SK-N-SH treated with all-trans-retinoic acid at 6 μM for 48 hours (cell line): ENCODE measurements at regions not wholly inside any gene's neighbourhood (a gene's known extent, or its start where the extent isn't known, plus 50 kb on each side); places are given as distances from the start of the nearest gene placed in this dataset.
"Not testable (repeated sequence)": the region's sequence is repeated elsewhere in the genome, so short reads cannot be mapped to it uniquely, and the experiment has no call there.

ENCODE experiments used
- ESRRG ChIP-seq: fragments of 250-450 bp; sonication (Bioruptor Pico); IDR thresholded peaks from 2 replicates; pipeline ENCODE4 v1.6.1; 2021; ENCODE audit warnings: mild to moderate bottlenecking
- OSR1 ChIP-seq: fragments of 250-450 bp; sonication (Bioruptor Pico); IDR thresholded peaks from 2 replicates; pipeline ENCODE4 v1.8.0; 2022; ENCODE audit warnings: moderate library complexity, mild to moderate bottlenecking, inconsistent platforms
- SNAI2 ChIP-seq: fragments of 250-450 bp; sonication (Bioruptor Pico); IDR thresholded peaks from 2 replicates; pipeline ENCODE4 v1.5.0; 2020; ENCODE audit warnings: mild to moderate bottlenecking, moderate library complexity
- ZFP3 ChIP-seq: fragments of 250-450 bp; sonication (Bioruptor Pico); IDR thresholded peaks from 2 replicates; pipeline ENCODE4 v1.5.0; 2020; ENCODE audit warnings: mild to moderate bottlenecking, moderate library complexity
- ZFP30 ChIP-seq: fragments of 450-650 bp; formaldehyde crosslinking; IDR thresholded peaks from 2 replicates; pipeline ENCODE4 v1.5.0; 2022; ENCODE audit warnings: mild to moderate bottlenecking, moderate library complexity
- ZNF565 ChIP-seq: fragments of 450-650 bp; formaldehyde crosslinking; conservative IDR thresholded peaks from 2 replicates; pipeline ENCODE4 v1.5.0; 2020; ENCODE audit warnings: low read depth, mild to moderate bottlenecking, moderate library complexity
- ZNF70 ChIP-seq: fragments of 450-650 bp; formaldehyde crosslinking; IDR thresholded peaks from 2 replicates; pipeline ENCODE4 v1.5.0; 2020; ENCODE audit warnings: mild to moderate bottlenecking, moderate library complexity
- TF ChIP-seq, protein P1 (sequence below): fragments of 250-450 bp; sonication (Bioruptor Pico); IDR thresholded peaks from 2 replicates; pipeline ENCODE4 v1.8.0; 2021; ENCODE audit warnings: low read depth, mild to moderate bottlenecking, moderate library complexity, borderline replicate concordance
- TF ChIP-seq, protein P2 (sequence below): fragments of 250-450 bp; sonication (Bioruptor Pico); IDR thresholded peaks from 2 replicates; pipeline ENCODE4 v1.5.0; 2020; ENCODE audit warnings: mild to moderate bottlenecking, moderate library complexity
- TF ChIP-seq, protein P3 (sequence below): fragments of 250-450 bp; sonication (Bioruptor Pico); IDR thresholded peaks from 2 replicates; pipeline ENCODE4 v1.5.1; 2020; ENCODE audit warnings: low read depth, mild to moderate bottlenecking, moderate library complexity
- TF ChIP-seq, protein P4 (sequence below): fragments of 250-450 bp; sonication (Bioruptor Pico); IDR thresholded peaks from 2 replicates; pipeline ENCODE4 v1.8.0; 2020; ENCODE audit warnings: mild to moderate bottlenecking, moderate library complexity, borderline replicate concordance

DNA sequence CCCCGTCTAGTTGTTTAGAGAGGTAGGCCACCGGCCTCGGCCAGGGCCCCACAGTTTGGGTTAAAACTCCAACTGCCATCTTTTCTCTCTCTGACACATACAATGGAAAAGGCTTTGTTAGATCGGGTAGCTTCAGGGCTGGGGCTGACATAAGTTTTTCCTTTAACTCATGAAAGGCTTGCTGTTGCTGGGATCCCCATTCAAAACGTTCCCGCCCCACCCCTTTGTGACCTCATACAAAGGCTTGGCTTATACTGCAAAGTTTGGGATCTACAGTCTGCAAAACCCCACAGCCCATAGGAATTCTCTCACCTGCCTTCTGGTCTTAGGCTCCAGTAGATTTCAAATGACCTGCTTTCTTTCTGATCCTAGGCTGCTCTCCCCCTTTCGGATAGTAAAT is 154.1 kb downstream of the UNC93B1 start:
- TF ChIP-seq, protein P1, sequence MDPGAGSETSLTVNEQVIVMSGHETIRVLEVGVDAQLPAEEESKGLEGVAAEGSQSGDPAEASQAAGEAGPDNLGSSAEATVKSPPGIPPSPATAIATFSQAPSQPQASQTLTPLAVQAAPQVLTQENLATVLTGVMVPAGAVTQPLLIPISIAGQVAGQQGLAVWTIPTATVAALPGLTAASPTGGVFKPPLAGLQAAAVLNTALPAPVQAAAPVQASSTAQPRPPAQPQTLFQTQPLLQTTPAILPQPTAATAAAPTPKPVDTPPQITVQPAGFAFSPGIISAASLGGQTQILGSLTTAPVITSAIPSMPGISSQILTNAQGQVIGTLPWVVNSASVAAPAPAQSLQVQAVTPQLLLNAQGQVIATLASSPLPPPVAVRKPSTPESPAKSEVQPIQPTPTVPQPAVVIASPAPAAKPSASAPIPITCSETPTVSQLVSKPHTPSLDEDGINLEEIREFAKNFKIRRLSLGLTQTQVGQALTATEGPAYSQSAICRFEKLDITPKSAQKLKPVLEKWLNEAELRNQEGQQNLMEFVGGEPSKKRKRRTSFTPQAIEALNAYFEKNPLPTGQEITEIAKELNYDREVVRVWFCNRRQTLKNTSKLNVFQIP (CRISPR knock-in tag) = not testable (repeated sequence)
- TF ChIP-seq ZFP3 (CRISPR knock-in tag); ZNF565 (CRISPR knock-in tag); ZFP30; ESRRG; SNAI2; ZNF70; OSR1 (CRISPR knock-in tag): not testable (repeated sequence)
- TF ChIP-seq, protein P2, sequence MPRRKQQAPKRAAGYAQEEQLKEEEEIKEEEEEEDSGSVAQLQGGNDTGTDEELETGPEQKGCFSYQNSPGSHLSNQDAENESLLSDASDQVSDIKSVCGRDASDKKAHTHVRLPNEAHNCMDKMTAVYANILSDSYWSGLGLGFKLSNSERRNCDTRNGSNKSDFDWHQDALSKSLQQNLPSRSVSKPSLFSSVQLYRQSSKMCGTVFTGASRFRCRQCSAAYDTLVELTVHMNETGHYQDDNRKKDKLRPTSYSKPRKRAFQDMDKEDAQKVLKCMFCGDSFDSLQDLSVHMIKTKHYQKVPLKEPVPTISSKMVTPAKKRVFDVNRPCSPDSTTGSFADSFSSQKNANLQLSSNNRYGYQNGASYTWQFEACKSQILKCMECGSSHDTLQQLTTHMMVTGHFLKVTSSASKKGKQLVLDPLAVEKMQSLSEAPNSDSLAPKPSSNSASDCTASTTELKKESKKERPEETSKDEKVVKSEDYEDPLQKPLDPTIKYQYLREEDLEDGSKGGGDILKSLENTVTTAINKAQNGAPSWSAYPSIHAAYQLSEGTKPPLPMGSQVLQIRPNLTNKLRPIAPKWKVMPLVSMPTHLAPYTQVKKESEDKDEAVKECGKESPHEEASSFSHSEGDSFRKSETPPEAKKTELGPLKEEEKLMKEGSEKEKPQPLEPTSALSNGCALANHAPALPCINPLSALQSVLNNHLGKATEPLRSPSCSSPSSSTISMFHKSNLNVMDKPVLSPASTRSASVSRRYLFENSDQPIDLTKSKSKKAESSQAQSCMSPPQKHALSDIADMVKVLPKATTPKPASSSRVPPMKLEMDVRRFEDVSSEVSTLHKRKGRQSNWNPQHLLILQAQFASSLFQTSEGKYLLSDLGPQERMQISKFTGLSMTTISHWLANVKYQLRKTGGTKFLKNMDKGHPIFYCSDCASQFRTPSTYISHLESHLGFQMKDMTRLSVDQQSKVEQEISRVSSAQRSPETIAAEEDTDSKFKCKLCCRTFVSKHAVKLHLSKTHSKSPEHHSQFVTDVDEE (CRISPR knock-in tag) = not testable (repeated sequence)
- TF ChIP-seq, protein P3, sequence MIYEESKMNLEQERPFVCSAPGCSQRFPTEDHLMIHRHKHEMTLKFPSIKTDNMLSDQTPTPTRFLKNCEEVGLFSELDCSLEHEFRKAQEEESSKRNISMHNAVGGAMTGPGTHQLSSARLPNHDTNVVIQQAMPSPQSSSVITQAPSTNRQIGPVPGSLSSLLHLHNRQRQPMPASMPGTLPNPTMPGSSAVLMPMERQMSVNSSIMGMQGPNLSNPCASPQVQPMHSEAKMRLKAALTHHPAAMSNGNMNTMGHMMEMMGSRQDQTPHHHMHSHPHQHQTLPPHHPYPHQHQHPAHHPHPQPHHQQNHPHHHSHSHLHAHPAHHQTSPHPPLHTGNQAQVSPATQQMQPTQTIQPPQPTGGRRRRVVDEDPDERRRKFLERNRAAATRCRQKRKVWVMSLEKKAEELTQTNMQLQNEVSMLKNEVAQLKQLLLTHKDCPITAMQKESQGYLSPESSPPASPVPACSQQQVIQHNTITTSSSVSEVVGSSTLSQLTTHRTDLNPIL (CRISPR knock-in tag) = not testable (repeated sequence)
- TF ChIP-seq, protein P4, sequence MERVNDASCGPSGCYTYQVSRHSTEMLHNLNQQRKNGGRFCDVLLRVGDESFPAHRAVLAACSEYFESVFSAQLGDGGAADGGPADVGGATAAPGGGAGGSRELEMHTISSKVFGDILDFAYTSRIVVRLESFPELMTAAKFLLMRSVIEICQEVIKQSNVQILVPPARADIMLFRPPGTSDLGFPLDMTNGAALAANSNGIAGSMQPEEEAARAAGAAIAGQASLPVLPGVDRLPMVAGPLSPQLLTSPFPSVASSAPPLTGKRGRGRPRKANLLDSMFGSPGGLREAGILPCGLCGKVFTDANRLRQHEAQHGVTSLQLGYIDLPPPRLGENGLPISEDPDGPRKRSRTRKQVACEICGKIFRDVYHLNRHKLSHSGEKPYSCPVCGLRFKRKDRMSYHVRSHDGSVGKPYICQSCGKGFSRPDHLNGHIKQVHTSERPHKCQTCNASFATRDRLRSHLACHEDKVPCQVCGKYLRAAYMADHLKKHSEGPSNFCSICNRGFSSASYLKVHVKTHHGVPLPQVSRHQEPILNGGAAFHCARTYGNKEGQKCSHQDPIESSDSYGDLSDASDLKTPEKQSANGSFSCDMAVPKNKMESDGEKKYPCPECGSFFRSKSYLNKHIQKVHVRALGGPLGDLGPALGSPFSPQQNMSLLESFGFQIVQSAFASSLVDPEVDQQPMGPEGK (CRISPR knock-in tag) = not testable (repeated sequence)
